ENCODE measurements at regions not wholly inside any gene's neighbourhood (a gene's known extent, or its start where the extent isn't known, plus 50 kb on each side); places are given as distances from the start of the nearest gene placed in this dataset.

GRCh38 chr18:45503990-45504389 lies 111.3 kb upstream of the SLC14A2 start:
- Histone ChIP-seq H3K27ac (no peak overlapping the region), H3K9me3 (no peaks in the 10 kb centered on the region), H3K4me1 (no peaks in the 10 kb centered on the region), H3K36me3 (ENCODE audit: insufficient read depth in 1 of 2, low read depth in 1 of 2) (no peaks in the 10 kb centered on the region), H3K4me3 (no peak overlapping the region), H3K27me3 (ENCODE audit: insufficient read depth in 3 of 3, low read length in 2 of 3) (no peaks in the 10 kb centered on the region)
- DNase-seq = no peak
- 10 to 29% (median 11%) methylated on average over 3 of the region's 3 CpGs for WGBS, 3 donors
- TF ChIP-seq CTCF (IDR thresholded peaks at IDR 0.05) = no peak
- peak in 1 of 4 donors; percentile 35 for ATAC-seq
- intact Hi-C loops (cut with DNase I) = no loop called here

GRCh38 chr18:45505497-45506206 lies 109.6 kb upstream of the SLC14A2 start:
- no peak overlapping the region for H3K27ac ChIP-seq
- DNase-seq (no peak), ATAC-seq (no peak)
- H3K4me3 ChIP-seq = no peak overlapping the region
- intact Hi-C loops (cut with DNase I) = no loop called here
- 69 to 74% (median 70%) methylated on average over 12 of the region's 12 CpGs for WGBS, 3 donors
- H3K27me3 ChIP-seq (ENCODE audit: insufficient read depth in 3 of 3, low read length in 2 of 3) = no peaks in the 10 kb centered on the region
- H3K36me3 ChIP-seq (ENCODE audit: insufficient read depth in 1 of 2, low read depth in 1 of 2) = no peaks in the 10 kb centered on the region
- TF ChIP-seq CTCF (IDR thresholded peaks at IDR 0.05) = no peak
- no peaks in the 10 kb centered on the region for H3K4me1 ChIP-seq
- H3K9me3 ChIP-seq = no peaks in the 10 kb centered on the region

- Histone ChIP-seq H3K4me3 (no peak overlapping the region), H3K27me3 (ENCODE audit: insufficient read depth in 3 of 3, low read length in 2 of 3) (no peaks in the 10 kb centered on the region), H3K4me1 (peaks cover 2% of the 10 kb centered on the region), H3K27ac (no peak overlapping the region), H3K36me3 (ENCODE audit: insufficient read depth in 1 of 2, low read depth in 1 of 2) (no peaks in the 10 kb centered on the region), H3K9me3 (no peaks in the 10 kb centered on the region)
- ATAC-seq = no peak
- DNase-seq = no peak
- WGBS, 3 donors = 90 to 92% (median 91%) methylated on average over 4 of the region's 4 CpGs
- no peak for TF ChIP-seq CTCF (IDR thresholded peaks at IDR 0.05)
- intact Hi-C loops (cut with DNase I) = no loop called here
Measured at GRCh38 chr18:45506951-45507350, 108.3 kb upstream of the SLC14A2 start.

- 64 to 89% (median 73%) methylated on average over 4 of the region's 4 CpGs for WGBS, 3 donors
Measured at GRCh38 chr18:45509535-45509934, 105.7 kb upstream of the SLC14A2 start.

More at GRCh38 chr18:45509535-45509934, 105.7 kb upstream of the SLC14A2 start:
- no peaks in the 10 kb centered on the region for H3K36me3 ChIP-seq (ENCODE audit: insufficient read depth in 1 of 2, low read depth in 1 of 2)
- no peak overlapping the region for H3K27ac ChIP-seq
- ATAC-seq (no peak), DNase-seq (no peak)
- TF ChIP-seq CTCF (IDR thresholded peaks at IDR 0.05) = no peak
- H3K27me3 ChIP-seq (ENCODE audit: insufficient read depth in 3 of 3, low read length in 2 of 3) = no peaks in the 10 kb centered on the region
- H3K4me1 ChIP-seq = peaks cover 2% of the 10 kb centered on the region
- intact Hi-C loops (cut with DNase I) = no loop called here
- no peaks in the 10 kb centered on the region for H3K9me3 ChIP-seq
- no peak overlapping the region for H3K4me3 ChIP-seq
